Hematopoietic multipotent progenitor cell treated with erythropoietin and hydrocortisone succinate and interleukin-3 and kit ligand, for 8 days (in vitro differentiated cells): ENCODE measurements at regions not wholly inside any gene's neighbourhood (a gene's known extent, or its start where the extent isn't known, plus 50 kb on each side); places are given as distances from the start of the nearest gene placed in this dataset.
"Not testable (repeated sequence)": the region's sequence is repeated elsewhere in the genome, so short reads cannot be mapped to it uniquely, and the experiment has no call there.

Experiments
- DNase-seq: peaks from one replicate; pipeline ENCODE4 v3.0.0-alpha.2; 2015

DNA sequence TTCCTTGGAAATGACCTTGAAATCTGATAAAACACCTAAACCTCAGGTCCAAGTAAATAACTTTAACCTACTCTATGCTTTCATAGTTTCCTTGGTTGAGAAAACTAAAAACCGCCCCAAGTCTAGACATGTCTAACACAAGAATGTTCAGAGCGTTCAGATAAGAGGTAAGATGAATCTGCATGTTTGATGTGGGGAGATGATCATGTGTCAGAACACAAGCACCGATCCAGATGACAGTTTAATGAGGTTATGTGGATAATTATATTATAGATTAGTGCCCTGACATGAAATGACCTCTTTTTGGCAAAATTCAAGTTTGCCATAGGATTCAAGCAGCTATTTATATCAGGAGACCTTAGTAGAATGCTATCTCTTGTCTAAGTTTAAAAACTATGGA lies 729.8 kb upstream of the SOX11 start:
- DNase-seq, result no peak

DNA sequence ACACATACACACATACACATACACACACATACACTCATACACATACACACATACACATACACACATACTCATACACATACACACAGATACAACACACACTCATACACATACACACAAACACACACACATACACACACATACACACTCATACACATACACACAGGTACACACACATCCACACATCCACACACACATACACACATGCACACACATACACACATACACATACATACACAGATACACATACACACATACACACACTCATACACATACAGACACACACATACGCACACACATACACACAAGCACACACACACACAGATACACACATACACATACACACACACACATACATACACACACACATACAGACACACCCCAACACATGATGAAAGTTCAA lies 729.1 kb upstream of the SOX11 start:
- DNase-seq, result no peak

DNA sequence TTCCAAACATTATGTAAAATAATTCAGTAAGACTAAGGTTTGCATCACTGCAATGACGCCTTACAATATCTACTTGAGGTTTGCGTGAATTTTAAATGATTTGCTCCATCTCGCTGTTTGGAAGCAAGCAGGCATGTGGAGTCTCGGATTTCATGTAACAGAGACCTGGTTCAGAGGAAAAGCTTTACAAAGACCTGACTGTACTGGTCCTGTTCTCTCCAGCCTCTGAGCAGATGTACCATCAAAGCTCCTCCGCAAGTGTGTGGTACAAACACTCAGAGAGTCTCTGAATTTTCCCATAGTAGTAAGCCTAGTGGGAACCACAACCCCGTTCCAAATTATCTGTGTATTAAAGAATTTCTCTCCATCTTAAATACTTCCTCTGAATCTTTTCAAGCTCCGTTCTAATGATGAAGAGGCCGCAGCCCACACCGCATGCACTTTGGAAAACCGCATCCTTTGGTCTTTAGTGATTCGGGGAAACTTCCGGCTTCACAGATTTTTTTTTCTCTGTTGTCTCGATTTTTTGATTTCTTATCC lies 728.1 kb upstream of the SOX11 start:
- DNase-seq, result no peak

DNA sequence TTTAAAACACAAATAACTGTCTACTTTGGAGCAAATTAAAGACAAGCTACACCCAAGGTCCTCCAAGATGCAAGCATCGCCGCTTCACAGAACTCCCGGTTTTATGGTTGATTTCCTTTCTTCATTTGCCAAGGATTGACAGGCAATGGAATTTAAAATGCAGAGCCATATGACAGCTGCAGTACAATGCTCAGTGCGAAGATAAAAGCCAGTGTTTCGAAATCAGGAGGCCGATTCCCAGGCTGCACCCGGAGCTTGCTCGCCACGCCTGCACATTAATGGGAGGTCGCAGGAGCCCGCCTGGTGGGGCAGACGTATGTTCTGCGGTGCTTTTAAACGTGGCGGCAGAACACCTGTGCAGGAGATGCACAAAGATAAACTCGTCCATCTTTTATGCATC lies 727.6 kb upstream of the SOX11 start:
- no peak for DNase-seq

DNA sequence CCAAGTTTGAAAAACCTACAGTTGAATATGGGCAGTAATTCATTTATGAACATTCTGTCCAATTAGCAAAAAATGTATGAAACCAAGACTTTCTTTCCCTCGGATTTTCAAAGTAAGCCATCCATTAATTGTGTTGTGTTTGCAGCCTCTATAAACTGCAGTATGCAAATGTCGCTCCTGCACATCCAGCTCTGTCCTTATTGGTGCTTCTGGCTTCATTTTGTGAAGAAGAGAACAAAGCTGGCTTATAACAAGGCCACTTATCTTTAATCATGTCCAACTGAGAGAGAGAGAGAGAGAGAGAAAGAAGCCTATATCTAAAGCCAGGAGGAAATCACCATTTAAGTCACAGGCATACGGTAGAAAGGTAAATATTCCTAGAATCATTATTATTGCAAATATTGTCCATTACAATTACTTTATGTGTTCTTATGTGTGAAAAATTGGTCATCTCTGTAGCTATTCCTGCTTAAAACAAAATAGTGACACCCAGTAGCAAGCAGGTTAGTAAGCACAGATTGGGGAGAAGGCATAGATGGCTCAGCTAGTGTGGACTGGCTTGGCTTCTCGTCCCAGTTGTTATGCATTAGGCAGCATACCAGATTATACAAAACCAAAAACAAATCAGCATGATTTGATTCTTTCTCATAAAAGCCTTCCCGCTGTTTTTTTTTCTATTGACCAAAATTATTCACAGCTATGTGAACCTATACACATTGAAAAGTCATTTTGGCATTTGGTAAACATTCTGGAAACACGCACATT lies 726.4 kb upstream of the SOX11 start:
- no peak for DNase-seq

DNA sequence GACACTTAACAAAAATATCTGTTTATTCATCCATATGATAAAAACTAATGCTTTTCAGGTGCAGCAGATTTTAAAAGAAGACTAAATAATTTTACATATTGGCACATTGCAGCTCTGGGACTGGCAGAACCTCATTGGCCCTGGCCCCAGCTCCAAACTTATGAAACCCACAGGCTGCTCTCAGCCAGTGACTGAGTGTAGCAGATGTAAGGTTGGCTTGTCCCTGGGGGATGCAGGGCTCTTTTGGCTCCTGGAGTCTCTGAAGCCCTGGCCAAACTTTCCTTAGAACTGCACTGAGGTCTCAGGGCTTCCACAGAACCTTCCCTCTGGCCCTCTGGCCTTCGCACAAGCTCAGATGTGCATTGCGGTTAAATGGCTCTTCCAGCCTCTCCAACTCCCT lies 725.0 kb upstream of the SOX11 start:
- DNase-seq, result no peak

DNA sequence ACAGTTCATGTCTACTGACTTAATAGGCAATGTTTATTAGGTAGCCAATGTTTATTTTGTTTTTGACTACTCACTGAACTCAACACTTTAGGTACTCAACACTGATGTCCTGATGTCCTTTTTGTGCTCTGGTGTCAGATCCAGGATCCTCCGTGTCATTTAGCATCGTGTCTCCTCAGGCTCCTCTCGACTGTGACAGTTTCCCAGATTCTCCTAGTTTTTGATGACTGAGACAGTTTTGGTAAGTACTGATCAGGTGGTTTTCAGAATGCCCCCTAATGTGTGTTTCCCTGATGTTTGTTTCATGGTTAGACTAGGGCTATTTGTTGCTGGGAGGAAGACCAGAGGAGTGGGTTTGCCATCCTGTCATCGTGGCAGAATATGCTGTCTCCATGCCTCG lies 719.7 kb upstream of the SOX11 start:
- no peak for DNase-seq

DNA sequence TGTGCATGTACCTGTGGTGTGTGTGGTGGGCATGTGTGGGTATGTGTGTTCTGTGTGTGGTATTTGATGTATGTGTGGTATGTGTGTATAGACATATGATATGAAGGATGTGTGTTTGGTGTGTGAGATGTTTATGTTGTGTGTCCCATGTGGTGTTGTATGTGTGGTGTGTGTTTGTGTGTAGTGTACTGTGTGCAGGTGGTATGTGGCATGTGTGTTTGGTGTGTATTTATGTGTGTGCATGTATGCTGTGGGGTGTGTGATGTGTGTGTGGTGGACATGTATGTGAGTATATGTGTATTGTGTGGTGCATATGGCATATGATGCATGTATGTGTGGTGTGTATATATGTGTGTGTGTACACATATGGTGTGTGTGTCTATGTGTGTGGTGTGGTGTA lies 718.8 kb upstream of the SOX11 start:
- no peak for DNase-seq

DNA sequence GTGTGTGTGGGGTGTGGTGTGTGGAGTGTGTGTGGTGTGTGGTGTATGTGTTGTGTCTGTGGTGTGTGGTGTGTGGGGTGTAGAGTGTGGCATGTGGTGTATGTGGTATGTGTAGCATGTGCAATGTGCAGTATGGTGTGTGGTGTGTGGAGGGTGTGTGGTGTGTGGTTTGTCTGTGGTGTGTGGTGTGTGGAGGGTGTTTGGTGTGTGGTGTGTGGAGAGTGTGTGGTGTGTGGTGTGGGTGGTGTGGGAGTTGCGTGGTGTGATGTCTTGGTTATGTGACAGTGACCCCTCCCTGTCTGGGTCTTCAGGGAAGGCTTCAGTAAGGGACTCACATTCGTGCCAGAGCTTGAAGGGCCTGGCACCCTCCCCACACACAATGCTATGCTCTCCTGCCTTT lies 718.2 kb upstream of the SOX11 start:
- DNase-seq, result no peak

DNA sequence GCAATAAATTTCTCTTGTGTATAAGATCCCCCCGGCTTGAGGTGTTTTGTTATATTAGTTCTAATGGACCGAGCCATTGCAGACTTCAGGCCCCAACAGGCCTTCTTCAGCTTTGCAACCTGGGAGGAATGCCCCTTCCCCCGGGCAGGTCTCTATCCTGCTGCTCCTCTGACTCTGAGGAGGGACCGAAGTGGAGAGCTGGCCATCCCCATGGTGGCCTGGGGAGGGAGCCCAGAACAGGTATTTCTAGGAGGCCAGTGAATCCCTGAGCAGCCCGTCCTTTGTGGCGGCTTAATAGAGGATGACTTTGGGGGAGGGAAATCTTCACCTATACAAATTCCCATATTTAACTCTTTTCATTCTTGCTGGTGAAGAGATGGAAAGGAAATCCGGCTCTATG lies 715.8 kb upstream of the SOX11 start:
- DNase-seq, result no peak

DNA sequence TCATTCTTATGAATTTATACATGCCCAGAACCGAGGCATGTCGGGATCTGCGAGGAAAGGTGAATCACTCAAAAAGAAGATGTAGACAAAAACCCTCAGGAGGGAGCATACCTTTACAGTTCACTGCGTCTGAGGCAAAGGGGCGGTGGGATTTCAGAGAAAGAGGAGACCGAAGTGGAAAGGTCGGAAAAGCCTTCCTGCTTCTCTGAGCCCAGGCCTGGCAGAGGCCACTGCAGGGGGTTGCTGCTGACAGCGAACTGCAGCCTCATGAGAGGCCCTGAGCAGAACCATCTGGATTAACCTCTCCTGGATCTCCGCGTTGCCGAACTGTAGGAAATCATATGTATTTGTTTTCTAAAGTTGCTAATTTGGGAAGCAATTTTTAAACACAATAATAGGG lies 713.1 kb upstream of the SOX11 start:
- DNase-seq, result no peak

DNA sequence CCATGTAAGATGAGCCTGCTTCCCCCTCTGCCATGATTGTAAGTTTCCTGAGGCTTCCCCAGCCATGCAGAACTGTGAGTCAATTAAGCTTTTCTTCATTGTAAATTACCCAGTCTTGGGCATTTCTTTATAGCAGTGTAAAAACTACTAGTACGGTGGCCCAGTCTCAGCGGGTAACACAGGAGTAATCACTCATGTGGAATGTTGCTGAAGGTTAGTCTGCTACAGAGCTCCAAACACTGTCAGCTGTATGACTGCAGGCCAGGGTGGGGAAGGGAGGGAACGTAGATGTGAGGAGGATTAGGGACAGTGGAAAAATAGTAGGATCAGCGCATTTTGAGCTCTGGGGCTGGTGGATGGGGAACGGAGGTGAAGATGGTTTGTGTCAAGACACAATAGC lies 711.2 kb upstream of the SOX11 start:
- DNase-seq, result no peak

DNA sequence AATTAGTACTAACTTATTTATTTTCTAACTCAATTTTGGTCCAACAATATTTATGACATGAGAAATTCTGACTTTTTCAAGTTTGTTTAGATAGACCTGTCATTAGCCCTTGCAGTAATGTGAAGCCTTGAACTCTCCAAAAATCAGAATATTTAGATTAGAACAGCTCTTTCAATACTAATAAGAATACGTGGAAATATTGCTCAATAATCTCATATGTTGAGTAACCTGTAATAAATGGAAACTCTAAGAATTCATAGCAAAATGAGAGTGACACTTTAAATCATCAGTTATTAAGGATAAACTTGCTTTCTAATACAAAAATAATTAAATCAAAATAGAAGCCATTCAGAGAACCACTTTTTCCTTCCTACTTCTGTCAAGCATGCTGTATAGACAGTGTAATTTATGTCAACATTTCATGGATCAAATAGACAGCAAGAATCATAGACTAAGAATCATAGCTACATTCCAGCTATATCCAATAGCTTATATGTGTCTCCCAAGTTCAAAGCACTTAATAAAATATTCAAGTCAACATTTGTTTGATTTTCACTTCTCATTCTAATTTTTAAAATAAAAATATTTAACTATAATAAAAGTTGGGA lies 710.3 kb upstream of the SOX11 start:
- DNase-seq, result no peak

DNA sequence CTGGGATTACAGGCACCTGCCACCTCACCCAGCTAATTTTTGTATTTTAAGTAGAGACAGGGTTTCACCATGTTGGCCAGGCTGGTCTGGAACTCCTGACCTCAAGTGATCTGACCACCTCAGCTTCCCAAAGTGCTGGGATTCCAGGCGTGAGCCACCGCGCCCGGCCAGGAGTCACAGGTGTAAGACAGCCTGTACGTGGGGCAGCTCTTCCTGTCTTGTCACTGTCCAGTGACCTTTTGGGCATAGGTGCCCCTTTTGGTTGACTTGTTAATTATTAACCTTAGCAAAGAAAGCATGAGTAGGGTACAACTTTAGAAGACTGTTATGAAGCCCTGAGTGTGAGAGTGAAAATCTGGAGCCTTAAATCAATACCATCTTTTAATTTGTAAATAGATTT lies 703.7 kb upstream of the SOX11 start:
- not testable (repeated sequence) for DNase-seq

DNA sequence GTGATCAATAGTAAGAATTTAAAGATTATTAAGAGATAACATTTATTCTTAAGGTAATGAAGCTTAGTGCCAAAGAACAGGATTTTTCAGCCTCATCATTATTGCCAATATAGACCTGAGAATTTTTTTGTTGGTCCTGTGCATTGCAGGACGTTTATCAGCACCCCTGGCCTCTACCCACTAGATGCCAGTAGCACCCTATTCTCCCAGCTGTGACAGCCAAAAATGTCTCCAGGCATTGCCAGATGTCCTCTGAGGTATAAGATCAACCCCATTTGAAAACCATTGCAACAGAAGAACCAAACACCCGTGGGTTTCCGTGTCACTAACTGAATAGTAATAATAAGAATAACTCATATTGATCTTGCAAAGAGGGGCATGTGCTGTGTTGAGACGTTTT lies 700.0 kb upstream of the SOX11 start:
- no peak for DNase-seq

DNA sequence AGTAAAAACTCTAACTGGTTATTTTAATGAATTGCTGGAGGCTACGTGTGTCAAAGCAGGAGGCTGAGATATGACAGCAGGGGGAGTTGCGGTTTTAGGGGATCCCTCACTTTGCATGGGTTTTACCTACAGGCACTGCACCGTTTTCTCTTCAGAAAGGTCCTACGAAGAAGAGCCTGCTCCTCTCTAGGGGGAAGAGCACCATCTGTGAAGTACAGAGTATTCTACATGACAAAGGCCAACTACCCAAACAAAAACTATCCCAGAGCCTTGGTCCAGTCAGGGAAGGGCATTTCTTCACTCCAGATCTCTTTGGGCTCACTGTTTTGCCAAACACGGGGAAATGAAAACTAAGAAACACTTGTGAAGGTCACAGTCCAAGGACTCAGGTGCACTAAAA lies 696.7 kb upstream of the SOX11 start:
- no peak for DNase-seq

DNA sequence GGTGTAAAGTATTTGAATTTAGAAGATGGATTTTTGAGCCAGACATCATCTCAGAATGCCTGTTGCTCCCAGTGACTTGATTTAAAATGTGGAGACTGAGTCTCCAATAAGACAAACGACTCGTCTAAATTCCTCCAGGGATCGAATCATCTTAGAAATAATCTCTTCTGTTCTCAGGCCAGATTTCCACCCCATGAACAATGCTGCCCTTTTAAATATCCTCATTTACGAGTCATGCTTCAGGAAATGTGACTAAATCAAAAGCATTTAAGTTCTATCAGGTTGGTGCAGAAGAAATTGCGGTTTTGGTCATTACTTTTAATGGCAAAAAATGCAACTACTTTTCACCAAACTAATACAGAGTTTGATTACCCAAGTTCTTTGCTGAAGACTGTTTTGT lies 684.6 kb upstream of the SOX11 start:
- no peak for DNase-seq

DNA sequence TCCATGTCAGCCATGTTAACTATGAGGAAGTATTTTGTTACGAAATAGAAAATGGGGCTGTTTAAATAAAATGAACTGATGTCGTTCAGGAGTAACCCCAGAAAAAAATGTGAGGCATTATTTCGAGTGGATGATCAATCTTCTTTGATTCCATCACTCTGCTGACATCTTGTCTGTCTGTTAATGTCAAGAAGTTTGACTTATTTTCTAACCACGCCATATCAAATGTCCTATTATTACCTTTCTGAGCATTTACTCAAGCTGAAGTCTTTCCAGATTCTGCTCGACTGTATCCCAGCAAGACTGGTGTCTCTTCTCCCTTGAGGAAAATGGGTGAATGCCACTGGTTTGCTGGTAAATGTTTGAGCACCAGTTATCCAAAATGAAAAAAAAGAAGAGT lies 672.9 kb upstream of the SOX11 start:
- no peak for DNase-seq

DNA sequence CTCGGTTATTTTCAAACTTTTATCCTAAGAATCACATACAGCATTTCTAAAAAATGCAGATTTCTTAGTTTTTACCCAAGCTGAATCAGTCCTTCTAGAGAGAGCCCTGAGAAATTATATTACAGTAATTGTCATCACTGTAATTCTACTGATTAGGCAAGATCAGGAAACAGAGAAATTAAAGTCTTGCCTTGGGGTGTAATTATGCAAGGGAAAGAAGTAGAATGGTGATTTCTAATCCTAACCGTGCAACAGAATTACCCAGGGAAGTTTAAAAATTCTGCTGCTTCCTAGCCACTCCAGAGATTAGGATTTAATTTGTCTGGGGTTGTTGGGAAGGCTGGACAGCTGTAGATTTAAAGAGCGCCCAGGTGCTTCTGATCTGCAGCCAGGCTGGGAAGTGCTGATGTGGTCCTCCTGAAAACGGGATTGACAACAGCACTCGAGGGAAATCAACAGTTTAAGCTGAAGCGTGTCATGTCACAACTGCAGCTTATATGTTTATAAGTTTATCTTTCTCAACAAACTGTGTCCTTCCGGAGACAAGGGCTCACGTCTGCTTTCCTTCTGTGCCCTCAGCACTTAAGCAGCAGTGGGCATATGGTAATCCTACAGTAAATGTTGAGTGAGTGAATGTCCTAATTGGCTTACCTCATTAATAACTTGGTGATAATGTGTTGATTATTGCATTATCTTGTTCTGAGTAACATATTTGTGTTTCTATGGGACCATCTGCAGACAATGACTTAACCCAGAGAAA lies 671.9 kb upstream of the SOX11 start:
- DNase-seq, result no peak

DNA sequence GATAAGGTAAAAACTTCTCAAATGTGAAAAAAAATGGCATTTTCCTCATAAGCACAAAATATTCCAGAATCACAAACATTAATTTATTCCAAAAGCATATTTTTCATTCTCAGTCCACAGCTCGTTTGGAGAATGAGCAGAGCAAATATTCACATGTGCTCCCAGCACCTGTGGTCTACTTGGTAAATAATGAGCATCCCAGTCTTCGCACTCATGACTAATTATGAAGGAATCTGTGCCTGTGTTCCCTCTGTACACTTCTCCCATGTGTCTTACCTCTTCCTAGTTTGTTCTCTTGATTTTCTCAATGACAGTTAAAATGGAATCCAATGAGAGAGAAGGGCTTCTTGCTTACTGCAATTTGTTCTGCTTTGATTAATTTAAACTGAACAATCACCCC lies 671.0 kb upstream of the SOX11 start:
- no peak for DNase-seq

DNA sequence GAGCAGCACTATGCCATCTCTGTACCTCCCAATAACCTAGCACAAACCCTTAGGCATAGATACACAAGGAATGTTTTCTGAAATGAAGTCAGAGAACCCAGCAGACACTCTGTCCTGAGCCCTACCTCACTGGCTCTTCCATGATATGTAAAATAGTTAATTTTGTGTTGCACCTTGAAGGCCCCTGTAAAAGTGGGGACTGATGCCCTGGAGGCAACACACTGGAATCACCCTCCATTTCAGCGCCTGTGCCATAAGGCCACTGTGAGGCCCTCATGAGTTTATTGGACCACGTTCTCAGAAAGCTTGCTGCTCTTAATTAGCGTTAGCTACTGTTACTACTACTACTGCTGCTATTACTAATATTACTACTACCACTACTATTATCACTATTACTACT lies 670.1 kb upstream of the SOX11 start:
- no peak for DNase-seq

DNA sequence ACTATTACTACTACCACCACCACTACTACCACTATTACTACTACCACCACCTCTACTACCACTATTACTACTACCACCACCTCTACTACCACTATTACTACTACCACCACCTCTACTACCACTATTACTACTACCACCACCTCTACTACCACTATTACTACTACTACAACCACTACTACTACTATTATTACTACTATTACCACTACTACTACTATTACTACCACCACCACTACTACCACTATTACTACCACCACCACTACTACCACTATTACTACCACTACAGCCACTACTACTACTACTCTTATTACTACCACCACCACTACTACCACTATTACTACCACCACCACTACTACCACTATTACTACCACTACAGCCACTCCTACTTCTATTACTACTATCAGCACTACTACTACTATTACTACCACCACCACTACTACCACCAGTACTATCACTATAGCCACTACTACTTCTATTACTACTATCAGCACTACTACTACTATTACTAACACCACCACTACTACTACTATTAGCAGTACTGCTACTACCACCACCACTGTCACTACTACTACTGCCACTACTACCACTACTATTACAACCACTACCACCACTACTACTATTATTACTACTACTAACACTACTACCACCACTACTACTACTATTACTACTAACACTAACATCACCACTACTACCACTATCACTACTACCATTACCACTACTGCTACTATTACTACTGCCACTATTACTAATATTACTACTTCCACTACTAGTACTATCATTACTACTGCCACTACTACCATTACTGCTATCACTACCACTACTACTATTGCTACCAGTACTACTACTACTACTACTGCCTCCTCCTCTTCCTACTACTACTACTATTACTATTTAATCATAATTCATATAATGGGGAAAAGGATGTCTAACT lies 669.2 kb upstream of the SOX11 start:
- DNase-seq, result not testable (repeated sequence)
